Lower lobe of right lung (tissue), 2 donors: ENCODE measurements at regions not wholly inside any gene's neighbourhood (a gene's known extent, or its start where the extent isn't known, plus 50 kb on each side); places are given as distances from the start of the nearest gene placed in this dataset.
"Not testable (repeated sequence)": the region's sequence is repeated elsewhere in the genome, so short reads cannot be mapped to it uniquely, and the experiment has no call there.

Experiments
- ATAC-seq, 2 donors: fragments of 200-7000 bp; cut with Tn5 transposase; one replicate each; pipeline ENCODE4 v1.9.1; 2020 to 2022; ENCODE audit warnings: mild to moderate bottlenecking in 2 of 2, moderate library complexity in 2 of 2
- DNase-seq: peaks from one replicate; pipeline ENCODE4 v3.0.0-alpha.2; 2020
- H3K27ac ChIP-seq: fragments of 200-600 bp; one replicate; pipeline ENCODE4 v1.8.0; 2022
- H3K27me3 ChIP-seq: fragments of 200-600 bp; one replicate; pipeline ENCODE4 v1.8.0; 2022; ENCODE audit warnings: low read depth
- H3K36me3 ChIP-seq: fragments of 200-600 bp; one replicate; pipeline ENCODE4 v1.8.0; 2022; ENCODE audit warnings: mild to moderate bottlenecking
- H3K4me1 ChIP-seq: fragments of 200-600 bp; one replicate; pipeline ENCODE4 v1.8.0; 2022
- H3K4me3 ChIP-seq: fragments of 200-600 bp; one replicate; pipeline ENCODE4 v1.8.0; 2022; ENCODE audit warnings: mild to moderate bottlenecking
- H3K9me3 ChIP-seq: fragments of 200-600 bp; one replicate; pipeline ENCODE4 v1.8.0; 2022
- CTCF ChIP-seq: fragments of 200-600 bp; IDR thresholded peaks from one replicate; pipeline ENCODE4 v1.8.0; 2022; ENCODE audit warnings: antibody characterized with exemption, mild to moderate bottlenecking
- intact Hi-C: fragments of 100-400 bp; cut with DNase I; formaldehyde crosslinking; loops from one replicate; pipeline ENCODE4 v1.11.0; 2022
- donor health status: DM: no; HTN: yes; CAD: no; lungs with severe emphysema.

- H3K9me3 ChIP-seq, result no peaks in the 10 kb centered on the region
- intact Hi-C loops, result no loop called here
- H3K36me3 ChIP-seq, result no peaks in the 10 kb centered on the region
- TF ChIP-seq CTCF, result no peak
- no peak for DNase-seq
- no peak for ATAC-seq
- no peak overlapping the region for H3K4me3 ChIP-seq
- H3K27me3 ChIP-seq, result no peaks in the 10 kb centered on the region
- no peak overlapping the region for H3K27ac ChIP-seq
- H3K4me1 ChIP-seq, result no peaks in the 10 kb centered on the region
Observed at GRCh38 chr10:43923328-43923727, 274.6 kb upstream of the ZNF32 start.

DNA sequence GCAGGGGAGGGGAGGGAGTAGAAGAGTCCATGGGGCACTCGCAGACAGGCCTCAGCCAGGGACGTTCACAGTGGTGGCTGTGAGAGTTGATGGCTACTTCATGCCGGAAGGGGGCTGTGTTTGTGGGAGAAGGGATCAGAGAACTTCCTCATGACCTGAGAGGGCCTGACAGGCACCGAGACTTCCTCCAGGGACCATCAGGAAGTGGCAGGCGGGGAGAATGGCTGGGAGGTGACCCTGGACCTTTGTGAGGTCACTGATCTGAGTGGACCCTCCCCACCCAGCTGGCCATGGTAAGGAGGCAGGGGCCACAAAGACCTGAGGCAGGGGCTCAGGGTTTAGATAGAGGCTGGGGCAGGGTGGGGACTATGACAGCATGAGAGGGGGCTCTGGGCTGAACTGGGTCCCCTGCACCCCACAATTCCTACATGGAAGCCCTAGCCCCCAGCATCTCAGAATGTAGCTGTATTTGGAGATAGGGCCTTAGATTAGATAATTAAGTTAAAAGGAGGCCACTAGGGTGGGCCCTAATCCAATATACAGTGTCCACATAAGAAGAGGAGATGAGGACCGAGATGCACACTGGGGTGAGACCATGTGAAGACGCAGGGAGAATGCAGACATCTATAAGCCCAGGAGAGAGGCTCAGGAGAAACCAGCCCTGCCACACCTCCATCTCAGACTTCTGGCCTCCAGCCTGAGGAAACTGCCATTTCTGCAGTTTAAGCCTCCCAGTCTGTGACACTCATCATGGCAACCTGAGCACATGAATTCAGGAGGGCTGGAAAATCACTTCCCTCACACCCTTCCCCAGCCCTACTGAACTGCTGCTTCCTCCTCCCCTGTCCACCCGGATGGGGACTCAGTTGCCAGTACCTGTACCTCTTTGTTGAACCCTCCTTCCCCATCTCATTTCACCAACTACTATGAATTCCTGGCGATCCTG is 273.9 kb upstream of the ZNF32 start:
- no peak for DNase-seq
- no peak for TF ChIP-seq CTCF
- Histone ChIP-seq H3K36me3 (no peaks in the 10 kb centered on the region), H3K4me1 (no peaks in the 10 kb centered on the region), H3K27ac (no peak overlapping the region), H3K27me3 (no peaks in the 10 kb centered on the region), H3K9me3 (no peaks in the 10 kb centered on the region), H3K4me3 (no peak overlapping the region)
- peak in 1 of 2 donors; percentile 29 for ATAC-seq
- intact Hi-C loops, result no loop called here

DNA sequence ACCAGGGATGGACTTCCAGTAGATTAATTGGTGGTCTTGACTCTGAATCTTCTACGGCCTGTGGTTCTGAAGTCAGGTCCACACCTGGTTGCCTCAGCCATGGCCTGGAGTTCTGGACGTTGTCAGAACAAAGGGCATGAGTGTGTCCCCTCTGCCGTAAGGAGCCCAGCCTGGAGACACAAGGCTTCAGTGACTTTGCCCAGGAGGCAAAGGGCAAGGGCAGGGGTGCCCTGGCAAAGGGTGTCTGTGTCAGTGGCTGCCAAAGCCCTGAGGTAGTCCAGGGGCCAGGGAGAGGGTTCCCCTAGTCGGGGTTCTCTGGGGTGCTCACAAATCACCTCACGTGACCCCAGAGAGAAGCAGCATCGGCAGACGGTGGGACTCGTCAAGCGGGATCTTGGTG is 273.2 kb upstream of the ZNF32 start:
- DNase-seq (no peak), ATAC-seq (peak in 1 of 2 donors; percentile 21)
- intact Hi-C loops, result no loop called here
- Histone ChIP-seq H3K27ac (no peak overlapping the region), H3K4me3 (no peak overlapping the region), H3K4me1 (no peaks in the 10 kb centered on the region), H3K9me3 (no peaks in the 10 kb centered on the region), H3K36me3 (no peaks in the 10 kb centered on the region), H3K27me3 (no peaks in the 10 kb centered on the region)
- no peak for TF ChIP-seq CTCF

- ATAC-seq, result no peak
- Histone ChIP-seq H3K4me3 (no peak overlapping the region), H3K27ac (no peak overlapping the region), H3K36me3 (no peaks in the 10 kb centered on the region), H3K9me3 (no peaks in the 10 kb centered on the region), H3K27me3 (no peaks in the 10 kb centered on the region), H3K4me1 (no peaks in the 10 kb centered on the region)
- TF ChIP-seq CTCF, result no peak
- intact Hi-C loops, result no loop called here
- no peak for DNase-seq
Observed at GRCh38 chr10:43921478-43921877, 272.8 kb upstream of the ZNF32 start.

GRCh38 chr10:43920236-43920758 is 271.6 kb upstream of the ZNF32 start:
- H3K4me3 ChIP-seq, H3K27me3 ChIP-seq, H3K4me1 ChIP-seq, DNase-seq, H3K36me3 ChIP-seq, ATAC-seq, H3K27ac ChIP-seq, intact Hi-C loops, H3K9me3 ChIP-seq: not testable (repeated sequence)

DNA sequence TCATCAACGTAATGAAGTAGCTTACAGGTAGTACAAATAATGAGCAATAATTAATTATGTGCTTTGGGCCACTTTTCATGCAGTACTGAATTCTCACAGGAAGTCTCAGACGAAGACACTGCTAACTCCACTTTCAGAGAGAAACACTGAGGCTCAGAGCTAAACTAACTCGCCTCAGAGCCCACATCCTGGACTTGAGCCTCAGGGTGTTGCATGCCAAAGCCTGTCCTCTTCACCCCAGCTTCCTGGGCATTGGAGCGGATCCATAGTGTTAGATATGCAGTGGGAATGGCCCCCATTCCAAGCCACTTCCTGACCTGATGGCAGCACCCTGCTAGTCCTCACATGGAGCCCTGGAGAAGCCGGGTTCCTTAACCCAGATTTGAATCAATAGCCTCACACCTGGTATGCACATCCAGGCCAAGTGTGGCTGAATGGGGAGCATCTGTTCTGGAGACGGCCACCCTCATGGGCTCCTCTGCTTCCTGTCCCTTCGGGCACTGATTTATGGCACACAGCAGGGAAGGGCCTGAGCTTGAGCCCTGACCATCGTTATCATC is 265.1 kb upstream of the ZNF32 start:
- DNase-seq (no peak), ATAC-seq (no peak)
- Histone ChIP-seq H3K27me3 (no peaks in the 10 kb centered on the region), H3K4me3 (no peak overlapping the region), H3K36me3 (no peaks in the 10 kb centered on the region), H3K4me1 (peaks cover 9% of the 10 kb centered on the region), H3K9me3 (no peaks in the 10 kb centered on the region), H3K27ac (no peak overlapping the region)
- intact Hi-C loops, result no loop called here
- no peak for TF ChIP-seq CTCF
